NCI-H510A treated with DMSO at 0.1 percent for 48 hours (cell line): ENCODE measurements at regions not wholly inside any gene's neighbourhood (a gene's known extent, or its start where the extent isn't known, plus 50 kb on each side); places are given as distances from the start of the nearest gene placed in this dataset.
"Not testable (repeated sequence)": the region's sequence is repeated elsewhere in the genome, so short reads cannot be mapped to it uniquely, and the experiment has no call there.

ENCODE experiments used
- DNase-seq: peaks from one replicate; lab custom pipeline; 2025; lab: John Stamatoyannopoulos, UW

DNA sequence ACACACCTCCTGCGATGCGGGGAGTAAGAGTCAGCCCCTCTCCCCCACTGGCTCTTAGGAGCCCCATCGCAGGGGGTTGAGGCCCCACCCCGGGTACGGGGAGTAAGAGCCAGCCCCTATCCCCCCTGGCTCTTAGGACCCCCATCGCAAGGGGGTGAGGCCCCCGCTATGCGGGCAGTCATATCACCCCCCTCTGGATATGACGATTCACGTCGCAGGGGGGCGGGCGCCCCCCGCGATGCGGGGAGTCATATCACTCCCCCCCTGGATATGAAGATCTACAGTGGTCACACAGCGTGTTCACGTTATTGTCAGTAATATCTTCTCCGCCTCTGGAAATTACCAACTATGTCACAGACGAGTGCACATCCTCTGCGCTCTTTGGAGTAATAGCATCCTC, 61.1 kb downstream of the DEFB131A start:
- not testable (repeated sequence) for DNase-seq

DNA sequence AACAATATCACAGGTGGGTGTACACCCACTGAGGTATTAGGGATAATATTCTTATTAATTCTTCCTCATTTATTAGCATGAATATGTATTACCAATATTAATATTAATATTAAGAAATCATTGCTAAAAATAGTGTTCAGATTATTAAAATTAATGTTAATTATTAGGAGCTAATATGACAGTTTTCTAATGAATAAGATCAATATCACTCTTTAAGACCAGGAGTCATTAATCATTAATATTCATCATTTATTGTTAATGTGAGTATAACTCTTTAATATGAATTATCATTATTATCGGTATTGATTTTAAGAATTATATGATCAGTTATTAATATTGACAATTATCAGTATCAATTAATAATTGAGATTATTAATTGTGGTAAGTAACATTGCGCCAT, 62.5 kb downstream of the DEFB131A start:
- DNase-seq = not testable (repeated sequence)

DNA sequence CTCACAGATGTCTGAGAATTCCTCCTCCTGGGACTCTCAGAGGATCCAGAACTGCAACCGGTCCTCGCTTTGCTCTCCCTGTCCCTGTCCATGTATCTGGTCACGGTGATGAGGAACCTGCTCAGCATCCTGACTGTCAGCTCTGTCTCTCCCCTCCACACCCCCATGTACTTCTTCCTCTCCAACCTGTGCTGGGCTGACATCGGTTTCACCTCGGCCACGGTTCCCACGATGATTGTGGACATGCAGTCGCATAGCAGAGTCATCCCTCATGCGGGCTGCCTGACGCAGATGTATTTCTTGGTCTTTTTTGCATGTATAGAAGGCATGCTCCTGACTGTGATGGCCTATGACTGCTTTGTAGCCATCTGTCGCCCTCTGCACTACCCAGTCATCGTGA, 68.7 kb downstream of the DEFB131A start:
- not testable (repeated sequence) for DNase-seq

DNA sequence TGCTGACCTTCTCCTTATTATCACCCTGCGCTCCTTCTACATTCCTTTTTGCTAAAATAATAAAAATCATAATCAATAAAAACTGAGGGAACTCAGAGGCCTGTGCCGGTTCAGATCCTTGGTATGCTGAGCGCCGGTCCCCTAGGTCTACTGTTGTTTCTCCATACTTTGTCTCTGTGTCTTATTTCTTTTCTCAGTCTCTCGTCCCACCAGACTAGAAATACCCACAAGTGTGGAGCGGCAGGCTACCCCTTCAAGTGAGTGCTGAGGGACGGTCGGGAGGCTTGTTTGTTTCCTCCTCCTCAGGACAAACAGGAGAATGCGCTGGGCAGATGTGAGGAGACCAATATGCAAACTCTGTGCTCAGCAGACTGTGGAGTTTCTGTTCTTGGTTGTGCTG, 75.4 kb downstream of the DEFB131A start:
- not testable (repeated sequence) for DNase-seq

DNA sequence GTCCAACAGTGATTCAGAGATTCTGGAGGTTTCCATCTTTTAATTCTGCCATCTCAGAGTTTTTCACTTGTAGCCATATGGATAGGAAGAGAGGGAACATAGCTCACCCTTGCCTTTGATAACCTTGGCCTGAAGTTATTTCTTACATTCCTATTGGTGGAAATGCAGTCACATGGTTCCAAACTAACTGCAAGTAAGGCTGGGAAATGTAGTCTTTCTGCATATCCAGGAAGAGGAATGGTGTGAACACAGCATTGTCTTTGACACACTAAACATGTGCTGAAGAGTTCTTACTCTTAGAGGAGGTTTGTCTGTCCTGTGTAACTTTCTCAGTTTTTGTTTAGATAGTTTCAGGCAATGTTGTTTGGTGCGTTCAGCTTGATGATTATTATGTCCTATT, 78.7 kb downstream of the DEFB131A start:
- not testable (repeated sequence) for DNase-seq

DNA sequence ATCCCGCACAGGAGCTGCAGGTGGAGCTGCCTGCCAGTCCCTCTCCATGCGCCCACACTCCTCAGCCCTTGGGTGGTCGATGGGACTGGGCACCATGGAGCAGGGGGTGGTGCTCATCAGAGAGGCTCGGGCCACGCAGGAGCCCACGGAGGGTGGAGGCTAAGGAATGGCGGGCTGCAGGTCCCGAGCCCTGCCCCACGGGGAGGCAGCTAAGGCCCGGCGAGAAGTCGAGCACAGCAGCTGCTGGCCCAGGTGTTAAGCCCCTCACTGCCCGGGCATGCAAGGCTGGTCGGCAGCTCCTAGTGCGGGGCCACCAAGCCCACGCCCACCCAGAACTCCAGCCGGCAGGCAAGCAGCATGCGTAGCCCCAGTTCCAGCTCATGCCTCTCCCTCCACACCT, 80.2 kb downstream of the DEFB131A start:
- DNase-seq = not testable (repeated sequence)

DNA sequence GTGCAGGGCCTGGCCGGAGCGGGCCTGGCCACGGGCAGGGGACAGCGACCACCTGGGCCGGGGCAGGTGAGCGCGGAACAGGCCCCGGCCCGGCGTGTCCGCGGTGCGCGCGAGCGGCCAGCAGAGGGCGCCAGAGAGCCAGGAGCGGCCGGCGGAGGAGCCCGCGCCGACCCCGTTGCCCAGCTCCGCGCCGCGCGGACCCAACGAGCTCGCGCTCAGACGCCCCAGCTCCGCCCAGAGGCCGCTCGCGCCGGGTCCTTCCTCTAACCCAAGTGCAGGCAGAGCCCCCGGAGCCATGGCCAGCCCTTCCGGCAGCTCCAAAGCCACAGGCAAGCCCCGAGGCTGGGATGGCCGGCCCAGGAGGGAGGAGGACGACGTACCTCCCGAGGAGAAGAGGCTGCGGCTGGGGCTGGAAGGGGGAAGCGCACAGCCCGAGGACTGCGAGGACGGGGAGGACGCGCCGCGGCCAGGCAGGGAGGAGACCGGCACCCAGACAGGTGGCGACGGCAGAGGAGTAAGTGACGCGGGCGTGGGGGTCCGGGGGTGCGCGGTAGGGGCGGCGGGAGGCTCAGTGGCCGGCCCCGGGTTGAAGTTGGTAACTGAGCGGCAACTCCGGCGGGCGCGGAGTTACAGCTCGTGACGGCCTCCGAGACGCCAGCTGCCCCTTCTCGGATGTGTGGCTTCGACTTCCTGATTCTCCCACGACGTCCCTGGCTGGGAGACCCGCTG, 88.1 kb downstream of the DEFB131A start:
- DNase-seq = peak; percentile 0

DNA sequence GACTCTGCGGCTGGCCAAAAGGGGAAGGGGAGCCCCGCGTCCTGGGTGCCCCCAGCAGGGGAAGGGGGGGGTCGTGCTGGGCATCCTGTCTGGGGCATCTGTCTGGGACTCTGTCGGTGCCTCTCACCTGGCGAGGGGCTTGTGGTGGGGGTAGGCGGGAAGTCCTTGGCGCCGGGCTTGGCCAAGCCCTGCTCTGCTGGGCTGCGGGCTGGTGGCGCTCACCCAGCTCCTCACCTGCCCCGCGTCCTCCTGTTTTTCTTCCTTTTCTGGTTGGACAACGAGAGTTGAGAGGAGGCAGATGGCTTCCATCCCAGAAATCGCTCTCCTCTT, 88.6 kb downstream of the DEFB131A start:
- not testable (repeated sequence) for DNase-seq

DNA sequence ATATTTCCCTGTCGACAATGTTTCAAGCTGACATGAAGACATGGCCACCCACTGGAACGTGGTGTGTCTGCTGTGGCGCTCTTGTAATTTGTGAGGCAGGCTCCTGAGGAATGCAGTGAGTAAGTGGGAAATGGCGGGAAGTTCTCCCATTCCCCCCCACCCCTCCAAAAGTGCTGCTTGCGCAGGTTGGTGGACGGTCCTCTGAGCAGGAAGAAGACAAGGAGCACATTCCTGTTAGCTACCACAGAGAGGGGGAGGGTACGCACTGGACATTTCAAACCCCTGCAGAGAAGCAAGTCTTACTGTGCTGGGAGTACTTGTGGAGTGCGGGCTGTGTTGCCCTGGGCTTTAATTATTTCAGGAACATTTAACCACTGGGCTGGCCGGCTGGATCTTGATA, 92.9 kb downstream of the DEFB131A start:
- not testable (repeated sequence) for DNase-seq

DNA sequence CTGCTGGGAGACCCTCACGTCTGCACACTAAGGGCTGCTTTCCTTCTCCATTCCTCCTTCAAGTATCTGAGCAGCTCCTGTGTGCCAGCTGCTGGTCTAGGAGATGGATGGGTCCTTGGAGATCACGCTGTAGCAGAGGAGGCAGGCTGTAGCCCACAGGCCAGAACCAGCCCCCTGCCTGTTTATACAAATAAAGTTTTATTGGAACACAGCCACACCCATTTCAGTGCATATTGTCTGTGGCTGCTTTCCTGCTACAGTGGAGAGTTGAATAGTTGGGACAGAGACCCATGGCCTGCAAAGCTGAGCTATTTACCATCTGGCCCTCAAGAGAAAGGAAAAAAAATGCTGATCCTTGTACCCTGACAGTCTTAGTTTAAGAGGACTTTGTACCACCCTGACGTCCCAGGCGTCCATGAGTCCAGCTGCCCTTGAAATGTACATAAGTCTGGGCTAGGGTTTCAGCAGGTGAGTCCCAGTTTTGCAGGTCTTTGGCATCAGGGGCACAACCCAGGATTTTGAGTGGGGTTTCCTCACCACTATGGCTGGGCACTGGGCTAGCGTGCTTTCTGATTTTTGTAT, 95.8 kb downstream of the DEFB131A start:
- DNase-seq = not testable (repeated sequence)

DNA sequence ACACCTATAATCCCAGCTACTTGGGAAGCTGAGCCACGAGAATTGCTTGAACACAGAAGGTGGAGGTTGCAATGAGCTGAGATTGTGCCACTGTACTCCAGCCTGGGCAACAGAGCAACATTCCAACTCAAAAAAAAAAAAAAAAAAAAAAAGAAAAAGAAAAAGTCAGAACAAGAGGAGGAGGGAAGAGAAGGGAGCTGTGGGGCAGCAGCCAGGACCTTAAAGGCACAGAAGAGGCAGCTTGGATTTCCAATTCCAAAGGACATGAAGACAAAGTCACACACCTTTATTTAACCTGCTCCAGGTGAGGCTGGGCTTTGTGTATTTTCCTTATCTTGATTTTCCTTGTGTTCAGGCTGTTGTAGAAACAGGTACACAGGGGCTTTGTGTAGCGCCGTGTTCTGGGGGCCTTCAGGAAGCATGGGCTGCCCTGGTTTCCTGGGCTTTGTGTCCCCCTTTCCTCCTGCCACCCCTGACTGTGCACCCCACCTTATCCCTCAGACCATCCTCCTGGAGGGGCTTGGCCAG, 97.2 kb downstream of the DEFB131A start:
- DNase-seq = not testable (repeated sequence)

DNA sequence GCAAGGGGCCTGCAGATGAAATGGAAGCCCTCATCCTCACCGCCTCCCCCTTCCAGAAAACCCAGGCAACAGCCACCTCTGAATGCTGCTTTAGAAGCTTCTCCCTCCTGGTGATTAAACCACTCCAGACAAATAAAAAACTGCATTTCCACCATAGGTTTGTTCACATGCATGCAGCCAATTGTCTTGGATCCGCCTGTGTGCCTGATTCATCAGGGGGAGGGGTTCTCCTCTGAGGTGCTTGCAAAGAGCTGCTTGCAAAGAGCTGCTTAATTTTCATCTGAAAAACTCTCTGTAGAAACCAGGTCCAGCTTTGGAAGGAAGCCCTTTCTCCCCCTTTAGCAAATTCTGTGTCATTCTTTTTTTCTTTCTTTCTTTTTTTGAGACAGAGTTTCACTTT, 100.6 kb downstream of the DEFB131A start:
- not testable (repeated sequence) for DNase-seq

DNA sequence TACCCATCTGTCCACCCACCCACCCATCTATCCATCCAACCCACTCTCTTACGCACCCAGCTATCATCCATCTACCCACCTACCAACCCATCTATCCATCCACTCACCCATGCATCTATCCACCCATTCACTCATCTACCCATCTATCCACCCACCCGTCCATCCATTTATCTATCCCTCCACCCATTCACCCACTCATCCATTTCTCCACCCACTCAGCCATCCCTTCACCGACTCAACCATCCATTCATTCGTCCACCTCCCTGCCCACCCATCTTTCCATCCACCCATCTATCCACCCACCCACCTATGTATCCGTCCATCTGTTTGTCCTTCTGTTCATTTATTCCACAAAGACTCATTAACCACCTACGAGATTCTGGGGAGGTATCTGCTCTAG, 103.3 kb downstream of the DEFB131A start:
- not testable (repeated sequence) for DNase-seq

DNA sequence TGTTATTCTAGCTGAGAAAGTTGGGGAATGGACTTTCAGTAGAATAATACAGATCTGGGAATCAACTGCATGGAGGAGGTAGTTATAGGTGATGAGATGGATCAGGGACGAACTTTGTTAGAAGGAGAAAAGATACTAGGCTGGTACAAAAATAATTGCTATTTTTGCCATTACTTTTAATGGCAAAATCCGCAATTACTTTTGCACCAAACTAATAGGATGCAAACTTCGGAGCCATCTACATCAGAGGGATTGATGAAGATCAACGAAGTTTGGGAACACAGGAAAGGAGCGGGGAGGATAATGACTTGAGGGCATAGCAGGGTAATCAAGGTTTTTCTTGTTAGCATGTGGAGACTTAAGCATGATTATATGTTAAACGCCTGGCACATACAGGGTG, 111.9 kb downstream of the DEFB131A start:
- not testable (repeated sequence) for DNase-seq

DNA sequence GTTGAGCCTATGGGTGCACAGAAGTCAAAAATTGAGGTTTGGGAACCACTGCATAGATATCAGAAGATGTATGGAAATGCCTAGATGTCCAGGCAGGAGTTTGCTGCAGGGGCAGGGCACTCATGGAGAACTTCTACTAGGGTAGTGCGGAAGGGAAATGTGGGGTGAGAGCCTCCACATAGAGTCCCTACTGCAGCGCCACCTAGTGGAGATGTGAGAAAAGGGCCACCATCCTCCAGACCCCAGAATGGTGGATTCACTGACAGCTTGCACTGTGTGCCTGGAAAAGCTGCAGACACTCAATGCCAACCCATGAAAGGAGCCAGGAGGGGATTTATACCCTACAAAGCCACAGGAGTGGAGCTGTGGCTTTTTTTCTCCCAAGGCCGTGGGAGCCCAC, 133.7 kb downstream of the DEFB131A start:
- not testable (repeated sequence) for DNase-seq

DNA sequence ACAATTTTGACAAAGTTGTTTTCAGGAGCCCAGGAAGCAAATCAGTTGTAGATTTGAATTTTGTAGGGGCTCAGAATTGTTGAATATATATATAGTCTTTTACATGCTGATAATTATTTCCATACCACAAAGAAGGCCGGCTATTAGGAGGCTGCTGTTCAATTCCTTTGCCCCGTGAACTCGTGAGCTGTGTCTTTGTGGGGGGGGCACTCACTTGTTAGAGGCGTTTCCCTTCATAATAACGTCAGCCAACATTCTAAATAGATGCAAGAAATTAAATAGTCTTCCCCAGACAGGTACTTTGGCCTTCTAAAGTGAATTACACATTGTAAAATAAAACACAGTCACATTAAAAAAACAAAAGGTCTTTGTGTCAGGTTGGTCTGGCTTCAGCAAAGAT, 138.7 kb downstream of the DEFB131A start:
- DNase-seq = not testable (repeated sequence)

DNA sequence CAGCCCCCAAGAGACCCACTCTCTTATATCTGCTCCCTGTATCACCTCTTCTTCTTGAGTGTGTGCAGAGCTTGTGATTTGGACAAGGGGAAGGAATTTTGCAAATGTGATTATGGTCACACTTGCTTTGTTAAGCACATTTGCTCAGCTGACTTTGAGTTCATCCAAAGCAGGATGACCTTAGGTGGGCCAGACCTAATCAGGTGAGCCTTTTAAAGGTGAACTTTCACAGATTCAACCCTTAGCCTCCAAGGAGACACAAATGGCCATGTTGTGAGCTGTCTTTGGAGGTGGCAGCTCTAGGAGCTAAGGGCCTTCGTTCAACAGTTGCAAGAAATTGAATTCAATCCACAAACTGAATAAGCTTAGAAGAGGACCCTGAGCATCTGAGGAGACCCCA, 147.8 kb downstream of the DEFB131A start:
- DNase-seq = no peak

DNA sequence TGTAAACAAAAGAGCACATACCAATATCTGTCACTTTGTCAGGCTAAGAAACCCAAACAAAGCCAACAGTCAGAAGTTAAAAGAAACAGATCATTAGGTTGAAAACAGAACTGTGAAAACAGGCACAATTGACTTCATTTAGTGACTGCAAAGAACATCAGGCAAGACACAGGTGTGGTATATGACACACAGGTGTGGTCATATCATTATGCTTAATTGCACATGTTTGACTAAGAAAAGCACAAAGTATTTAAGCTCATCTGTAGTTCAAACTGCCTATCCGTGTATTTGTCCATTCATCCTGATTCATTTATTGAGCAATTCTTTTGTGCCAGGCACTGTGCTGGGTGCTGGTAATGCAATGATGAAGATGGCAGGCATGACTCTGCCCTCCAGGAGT, 150.7 kb downstream of the DEFB131A start:
- DNase-seq = no peak

DNA sequence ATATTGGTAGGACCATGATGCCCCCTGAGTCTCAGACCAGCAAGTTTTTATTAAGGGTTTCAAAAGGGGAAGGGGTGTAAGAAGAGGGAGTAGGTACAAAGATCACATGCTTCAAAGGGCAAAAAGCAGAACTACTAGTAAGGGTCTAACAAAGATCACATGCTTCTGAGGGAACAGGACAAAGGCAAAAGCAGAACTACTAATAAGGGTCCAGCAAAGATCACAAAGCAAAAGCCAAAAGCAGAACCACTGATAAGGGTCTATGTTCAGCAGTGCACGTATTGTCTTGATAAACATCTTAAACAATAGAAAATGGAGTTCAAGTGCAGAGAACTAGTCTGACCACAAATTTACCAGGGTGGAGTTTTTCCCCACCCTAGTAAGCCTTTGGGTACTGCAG, 151.3 kb downstream of the DEFB131A start:
- DNase-seq = not testable (repeated sequence)

DNA sequence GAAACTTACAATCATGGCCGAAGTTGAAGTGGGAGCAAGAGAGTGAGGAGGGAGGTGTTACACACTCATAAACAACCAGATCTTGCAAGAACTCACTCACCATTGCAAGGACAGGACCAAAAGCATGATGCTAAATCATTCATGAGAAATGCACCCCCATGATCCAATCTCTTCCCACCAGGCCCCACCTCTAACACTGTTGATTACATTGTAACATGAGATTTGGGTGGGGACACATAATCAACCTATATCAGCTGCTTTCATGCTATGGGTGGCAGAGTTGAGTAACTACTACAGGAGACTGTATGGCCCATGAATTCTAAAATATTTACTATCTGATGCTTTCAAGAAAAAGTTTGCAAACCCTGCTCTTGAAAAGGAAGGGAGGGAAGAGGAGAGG, 155.1 kb downstream of the DEFB131A start:
- no peak for DNase-seq

DNA sequence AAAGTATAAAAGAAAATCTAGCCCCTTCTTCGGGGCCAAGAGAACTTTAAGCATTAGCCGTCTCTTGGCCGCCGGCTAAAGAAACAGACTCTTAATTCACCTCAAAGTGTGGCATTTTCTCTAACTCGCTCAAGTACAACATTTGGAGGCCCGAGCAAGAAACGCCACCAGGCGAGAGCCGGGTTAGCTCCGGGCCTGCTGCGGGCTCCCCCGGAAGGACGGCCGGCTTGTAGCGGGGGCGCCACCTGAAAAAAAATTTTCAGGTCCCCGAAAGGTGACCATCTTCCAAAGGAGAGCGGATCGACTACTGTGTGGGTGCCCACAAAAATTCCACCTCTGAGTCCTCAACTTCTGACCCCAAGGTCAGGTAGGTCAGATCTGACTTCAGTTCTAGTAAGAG, 156.0 kb downstream of the DEFB131A start:
- no peak for DNase-seq

DNA sequence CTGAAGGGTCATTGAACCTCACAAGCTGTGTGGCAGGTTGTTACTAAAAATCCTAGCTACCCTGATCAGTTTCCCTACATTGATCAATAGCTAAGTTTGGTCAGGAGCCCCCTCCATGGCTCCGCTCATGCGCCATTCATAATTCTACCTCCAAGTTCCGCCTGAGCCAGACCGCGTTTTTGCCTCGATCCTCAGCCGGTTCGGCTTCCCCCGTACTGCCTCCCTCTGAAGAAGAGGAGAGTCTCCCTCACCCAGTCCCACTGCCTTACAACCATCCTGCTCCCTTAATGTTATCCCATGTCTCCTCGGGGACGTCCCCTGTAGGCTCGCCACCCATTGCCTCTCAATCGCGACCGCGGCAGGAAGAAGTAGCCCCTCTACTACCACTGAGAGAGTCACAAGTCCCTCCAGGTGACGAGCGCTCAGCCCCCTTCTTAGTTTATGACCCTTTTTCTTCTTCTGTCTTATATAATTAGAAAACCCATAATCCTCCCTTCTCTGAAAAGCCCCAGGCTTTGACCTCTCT, 158.2 kb downstream of the DEFB131A start:
- DNase-seq = no peak
